ENCODE measurements at regions not wholly inside any gene's neighbourhood (a gene's known extent, or its start where the extent isn't known, plus 50 kb on each side); places are given as distances from the start of the nearest gene placed in this dataset.

- Mint-ChIP-seq H3K4me1 (no peaks in the 10 kb centered on the region), H3K27me3 (ENCODE audit: low read depth in 3 of 3) (peaks cover 2 to 9% (median 2%) of the 10 kb centered on the region in 3 donors), H3K9me3 (no peaks in the 10 kb centered on the region), H3K4me3 (no peak overlapping the region), H3K36me3 (no peaks in the 10 kb centered on the region), H3K27ac (no peak overlapping the region)
- no peak for DNase-seq
These were observed 135.4 kb downstream of the SP3 start for GRCh38 chr2:173829727-173830126.

GRCh38 chr2:173830170-173830569 lies 135.0 kb downstream of the SP3 start:
- no peak for DNase-seq
- H3K27me3 Mint-ChIP-seq (ENCODE audit: low read depth in 3 of 3): peaks cover 2 to 8% (median 2%) of the 10 kb centered on the region in 3 donors
- no peak overlapping the region for H3K4me3 Mint-ChIP-seq
- no peaks in the 10 kb centered on the region for H3K9me3 Mint-ChIP-seq
- H3K27ac Mint-ChIP-seq: no peak overlapping the region
- no peaks in the 10 kb centered on the region for H3K36me3 Mint-ChIP-seq
- H3K4me1 Mint-ChIP-seq: no peaks in the 10 kb centered on the region

- Mint-ChIP-seq H3K9me3 (no peaks in the 10 kb centered on the region), H3K27ac (no peak overlapping the region), H3K4me3 (no peak overlapping the region), H3K36me3 (no peaks in the 10 kb centered on the region), H3K4me1 (no peaks in the 10 kb centered on the region), H3K27me3 (ENCODE audit: low read depth in 3 of 3) (peaks cover 0 to 8% (median 2%) of the 10 kb centered on the region in 3 donors)
- DNase-seq: no peak
These were observed 133.6 kb downstream of the SP3 start for GRCh38 chr2:173831312-173832229.

GRCh38 chr2:173834141-173834540 lies 131.0 kb downstream of the SP3 start:
- no peak for DNase-seq
- no peak overlapping the region for H3K4me3 Mint-ChIP-seq
- H3K36me3 Mint-ChIP-seq: no peaks in the 10 kb centered on the region
- no peaks in the 10 kb centered on the region for H3K9me3 Mint-ChIP-seq
- H3K4me1 Mint-ChIP-seq: no peaks in the 10 kb centered on the region
- peaks cover 0 to 8% (median 2%) of the 10 kb centered on the region in 3 donors for H3K27me3 Mint-ChIP-seq (ENCODE audit: low read depth in 3 of 3)
- H3K27ac Mint-ChIP-seq: no peak overlapping the region

- DNase-seq: no peak
- peaks cover 0 to 8% (median 2%) of the 10 kb centered on the region in 3 donors for H3K27me3 Mint-ChIP-seq (ENCODE audit: low read depth in 3 of 3)
- no peaks in the 10 kb centered on the region for H3K9me3 Mint-ChIP-seq
- H3K4me1 Mint-ChIP-seq: no peaks in the 10 kb centered on the region
- H3K27ac Mint-ChIP-seq: no peak overlapping the region
- H3K36me3 Mint-ChIP-seq: no peaks in the 10 kb centered on the region
- no peak overlapping the region for H3K4me3 Mint-ChIP-seq
These were observed 129.4 kb downstream of the SP3 start for GRCh38 chr2:173835726-173836125.

- Mint-ChIP-seq H3K27me3 (ENCODE audit: low read depth in 3 of 3) (peaks cover 0 to 4% (median 4%) of the 10 kb centered on the region in 3 donors), H3K27ac (no peak overlapping the region), H3K4me1 (no peaks in the 10 kb centered on the region), H3K4me3 (no peak overlapping the region), H3K36me3 (no peaks in the 10 kb centered on the region), H3K9me3 (peaks cover 0 to 2% (median 0%) of the 10 kb centered on the region in 6 donors)
- no peak for DNase-seq
These were observed 124.1 kb downstream of the SP3 start for GRCh38 chr2:173841110-173841509.

- no peak for DNase-seq
- Mint-ChIP-seq H3K27ac (no peak overlapping the region), H3K4me3 (no peak overlapping the region), H3K4me1 (no peaks in the 10 kb centered on the region), H3K9me3 (peaks cover 0 to 2% (median 0%) of the 10 kb centered on the region in 6 donors), H3K27me3 (ENCODE audit: low read depth in 3 of 3) (peaks cover 0 to 9% (median 6%) of the 10 kb centered on the region in 3 donors), H3K36me3 (no peaks in the 10 kb centered on the region)
These were observed 121.6 kb downstream of the SP3 start for GRCh38 chr2:173843526-173843925.

GRCh38 chr2:173851141-173851641 lies 114.0 kb downstream of the SP3 start:
- Mint-ChIP-seq H3K27me3 (ENCODE audit: low read depth in 3 of 3) (peaks cover 0 to 16% (median 7%) of the 10 kb centered on the region in 3 donors), H3K27ac (no peak overlapping the region), H3K4me1 (no peaks in the 10 kb centered on the region)

GRCh38 chr2:173854141-173854540 lies 111.0 kb downstream of the SP3 start:
- no peak overlapping the region for H3K27ac Mint-ChIP-seq

More at GRCh38 chr2:173851141-173851641, 114.0 kb downstream of the SP3 start:
- H3K9me3 Mint-ChIP-seq: no peaks in the 10 kb centered on the region
- H3K4me3 Mint-ChIP-seq: no peak overlapping the region
- no peaks in the 10 kb centered on the region for H3K36me3 Mint-ChIP-seq
- DNase-seq: no peak

GRCh38 chr2:173854840-173855239 lies 110.3 kb downstream of the SP3 start:
- no peak overlapping the region for H3K27ac Mint-ChIP-seq
- H3K9me3 Mint-ChIP-seq: no peaks in the 10 kb centered on the region
- no peak overlapping the region for H3K4me3 Mint-ChIP-seq
- H3K4me1 Mint-ChIP-seq: no peaks in the 10 kb centered on the region
- no peaks in the 10 kb centered on the region for H3K36me3 Mint-ChIP-seq
- H3K27me3 Mint-ChIP-seq (ENCODE audit: low read depth in 3 of 3): peaks cover 0 to 7% (median 3%) of the 10 kb centered on the region in 3 donors
- DNase-seq: no peak

More at GRCh38 chr2:173854141-173854540, 111.0 kb downstream of the SP3 start:
- H3K9me3 Mint-ChIP-seq: no peaks in the 10 kb centered on the region
- H3K4me1 Mint-ChIP-seq: no peaks in the 10 kb centered on the region
- H3K4me3 Mint-ChIP-seq: no peak overlapping the region
- no peak for DNase-seq
- H3K27me3 Mint-ChIP-seq (ENCODE audit: low read depth in 3 of 3): peaks cover 3 to 11% (median 4%) of the 10 kb centered on the region in 3 donors
- no peaks in the 10 kb centered on the region for H3K36me3 Mint-ChIP-seq

GRCh38 chr2:173855661-173856060 lies 109.5 kb downstream of the SP3 start:
- no peak overlapping the region for H3K4me3 Mint-ChIP-seq
- no peaks in the 10 kb centered on the region for H3K4me1 Mint-ChIP-seq
- H3K9me3 Mint-ChIP-seq: no peaks in the 10 kb centered on the region
- H3K27ac Mint-ChIP-seq: no peak overlapping the region
- DNase-seq: no peak
- peaks cover 2 to 7% (median 4%) of the 10 kb centered on the region in 3 donors for H3K27me3 Mint-ChIP-seq (ENCODE audit: low read depth in 3 of 3)
- no peaks in the 10 kb centered on the region for H3K36me3 Mint-ChIP-seq

Measured in immature natural killer cell (primary cell).